Nephron progenitor cell (in vitro differentiated cells): ENCODE measurements at regions not wholly inside any gene's neighbourhood (a gene's known extent, or its start where the extent isn't known, plus 50 kb on each side); places are given as distances from the start of the nearest gene placed in this dataset.

Experiments used
- DNase-seq: peaks from one replicate; pipeline ENCODE4 v3.0.0; 2021
- H3K27ac Mint-ChIP-seq: 2 replicates; pipeline ENCODE4 v1.8.0; 2021; ENCODE audit warnings: mild to moderate bottlenecking, moderate library complexity, mixed read lengths
- H3K27me3 Mint-ChIP-seq: 2 replicates; pipeline ENCODE4 v1.8.0; 2021; ENCODE audit warnings: mild to moderate bottlenecking, low read depth, mixed read lengths; ENCODE audit not compliant: poor library complexity
- H3K36me3 Mint-ChIP-seq: 2 replicates; pipeline ENCODE4 v1.8.0; 2021; ENCODE audit warnings: low read depth, mixed read lengths
- H3K4me1 Mint-ChIP-seq: 2 replicates; pipeline ENCODE4 v1.8.0; 2021; ENCODE audit warnings: mixed read lengths
- H3K4me3 Mint-ChIP-seq: 2 replicates; pipeline ENCODE4 v1.8.0; 2021; ENCODE audit warnings: mild to moderate bottlenecking, moderate library complexity, mixed read lengths
- H3K9me3 Mint-ChIP-seq: 2 replicates; pipeline ENCODE4 v1.8.0; 2021; ENCODE audit warnings: mild to moderate bottlenecking, moderate library complexity, mixed read lengths
- TF ChIP-seq, protein P1 (sequence below): fragments of 200-600 bp; sonication (generic); IDR thresholded peaks from 2 replicates; pipeline ENCODE4 v1.5.0; 2021; ENCODE audit warnings: antibody characterized with exemption

GRCh38 chr9:81373294-81373693 is 316.1 kb downstream of the TLE1 start:
- peak overlapping the region; percentile 82 for H3K27ac Mint-ChIP-seq

GRCh38 chr9:81372628-81373191 is 316.6 kb downstream of the TLE1 start:
- Mint-ChIP-seq H3K36me3 (peaks cover under 1% of the 10 kb centered on the region), H3K27ac (peak overlapping the region; percentile 82), H3K4me1 (peaks cover 88% of the 10 kb centered on the region), H3K27me3 (peaks cover 2% of the 10 kb centered on the region), H3K4me3 (peak overlapping the region; percentile 14), H3K9me3 (peaks cover 1% of the 10 kb centered on the region)
- DNase-seq = no peak
- TF ChIP-seq, protein P1, sequence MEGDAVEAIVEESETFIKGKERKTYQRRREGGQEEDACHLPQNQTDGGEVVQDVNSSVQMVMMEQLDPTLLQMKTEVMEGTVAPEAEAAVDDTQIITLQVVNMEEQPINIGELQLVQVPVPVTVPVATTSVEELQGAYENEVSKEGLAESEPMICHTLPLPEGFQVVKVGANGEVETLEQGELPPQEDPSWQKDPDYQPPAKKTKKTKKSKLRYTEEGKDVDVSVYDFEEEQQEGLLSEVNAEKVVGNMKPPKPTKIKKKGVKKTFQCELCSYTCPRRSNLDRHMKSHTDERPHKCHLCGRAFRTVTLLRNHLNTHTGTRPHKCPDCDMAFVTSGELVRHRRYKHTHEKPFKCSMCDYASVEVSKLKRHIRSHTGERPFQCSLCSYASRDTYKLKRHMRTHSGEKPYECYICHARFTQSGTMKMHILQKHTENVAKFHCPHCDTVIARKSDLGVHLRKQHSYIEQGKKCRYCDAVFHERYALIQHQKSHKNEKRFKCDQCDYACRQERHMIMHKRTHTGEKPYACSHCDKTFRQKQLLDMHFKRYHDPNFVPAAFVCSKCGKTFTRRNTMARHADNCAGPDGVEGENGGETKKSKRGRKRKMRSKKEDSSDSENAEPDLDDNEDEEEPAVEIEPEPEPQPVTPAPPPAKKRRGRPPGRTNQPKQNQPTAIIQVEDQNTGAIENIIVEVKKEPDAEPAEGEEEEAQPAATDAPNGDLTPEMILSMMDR = no peak

More at GRCh38 chr9:81373294-81373693, 316.1 kb downstream of the TLE1 start:
- Mint-ChIP-seq H3K36me3 (no peaks in the 10 kb centered on the region), H3K27me3 (peaks cover 2% of the 10 kb centered on the region), H3K4me1 (peaks cover 92% of the 10 kb centered on the region), H3K9me3 (no peaks in the 10 kb centered on the region), H3K4me3 (peak overlapping the region; percentile 14)
- TF ChIP-seq, protein P1 = no peak
- peak; percentile 25 for DNase-seq

- Mint-ChIP-seq H3K36me3 (peaks cover 9% of the 10 kb centered on the region), H3K9me3 (peaks cover 10% of the 10 kb centered on the region), H3K27ac (peak overlapping the region; percentile 82), H3K4me3 (no peak overlapping the region), H3K27me3 (peaks cover 2% of the 10 kb centered on the region), H3K4me1 (peaks cover 79% of the 10 kb centered on the region)
- TF ChIP-seq, protein P1 = no peak
- DNase-seq = no peak
These were observed 317.5 kb downstream of the TLE1 start for GRCh38 chr9:81371824-81372223.

DNA sequence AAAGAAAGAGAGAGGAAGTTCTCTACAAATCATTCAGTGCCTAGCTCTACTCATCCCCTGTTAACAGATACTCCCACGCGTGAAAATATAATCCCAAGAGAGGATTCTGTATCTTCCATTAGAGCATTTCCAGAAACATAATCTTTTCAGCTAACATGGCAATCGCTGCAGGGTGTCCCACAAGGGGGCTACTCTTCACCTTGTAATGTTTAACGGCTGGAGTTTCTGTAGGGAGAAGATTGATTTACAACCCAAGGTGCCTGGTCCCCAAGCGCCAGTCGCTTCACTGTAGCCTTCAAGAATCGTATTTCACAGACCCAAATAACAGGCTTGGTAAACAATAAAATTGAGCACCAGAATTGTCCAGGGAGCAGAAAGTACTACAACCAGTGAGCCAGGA is 318.7 kb downstream of the TLE1 start:
- Mint-ChIP-seq H3K4me1 (peaks cover 67% of the 10 kb centered on the region), H3K27ac (peak overlapping the region; percentile 50), H3K27me3 (peaks cover 5% of the 10 kb centered on the region), H3K4me3 (peak overlapping the region; percentile 11), H3K36me3 (peaks cover 20% of the 10 kb centered on the region), H3K9me3 (peaks cover 22% of the 10 kb centered on the region)
- TF ChIP-seq, protein P1 = peak; percentile 15
- DNase-seq = peak; percentile 48

- TF ChIP-seq, protein P1 = no peak
- Mint-ChIP-seq H3K27me3 (peaks cover 4% of the 10 kb centered on the region), H3K4me1 (peaks cover 62% of the 10 kb centered on the region), H3K9me3 (peaks cover 27% of the 10 kb centered on the region), H3K4me3 (no peak overlapping the region), H3K36me3 (peaks cover 25% of the 10 kb centered on the region), H3K27ac (no peak overlapping the region)
- DNase-seq = no peak
These were observed 319.3 kb downstream of the TLE1 start for GRCh38 chr9:81370096-81370495.

DNA sequence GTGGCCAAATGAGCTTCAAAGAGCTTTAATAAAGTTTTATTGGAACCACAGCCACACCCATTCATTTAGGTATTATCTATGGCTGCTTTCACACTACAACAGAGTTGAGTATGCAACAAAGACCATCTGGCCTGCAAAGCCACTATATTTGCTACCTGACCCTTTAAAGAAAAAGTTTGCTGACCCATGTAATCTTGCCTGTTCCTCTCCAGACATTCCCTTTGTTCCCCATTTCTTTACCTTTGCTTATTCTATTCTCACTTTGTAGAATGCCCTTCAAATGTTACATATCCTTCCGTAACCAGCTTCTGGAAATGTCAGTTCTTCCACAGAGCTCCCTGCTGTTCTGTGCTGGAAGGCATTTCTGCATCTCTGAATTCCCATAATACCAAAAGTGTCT is 320.2 kb downstream of the TLE1 start:
- Mint-ChIP-seq H3K27ac (peak overlapping the region; percentile 27), H3K27me3 (peaks cover 6% of the 10 kb centered on the region), H3K4me1 (peaks cover 52% of the 10 kb centered on the region), H3K9me3 (peaks cover 37% of the 10 kb centered on the region), H3K4me3 (no peak overlapping the region), H3K36me3 (peaks cover 35% of the 10 kb centered on the region)
- no peak for DNase-seq
- TF ChIP-seq, protein P1 = no peak
